Activated naive CD4-positive, alpha-beta T cell treated with anti-CD3 and anti-CD28 coated beads, Interleukin-2, amount 50 U/mL, for 72 hours (primary cell): ENCODE measurements at regions not wholly inside any gene's neighbourhood (a gene's known extent, or its start where the extent isn't known, plus 50 kb on each side); places are given as distances from the start of the nearest gene placed in this dataset.

ENCODE experiments used
- ATAC-seq, 2 donors: fragments of 150-1000 bp; cut with Tn5 transposase; 2 replicates each; pipeline ENCODE4 v1.10.0; 2021; ENCODE audit warnings: mild to moderate bottlenecking in 2 of 2, moderate library complexity in 2 of 2
- DNase-seq, 2 donors: peaks; one replicate each; pipeline ENCODE4 v3.0.0; 2021 to 2022; ENCODE audit warnings: low spot score in 2 of 2
- H3K27ac Mint-ChIP-seq, 2 donors: one replicate each; pipeline ENCODE4 v1.8.0; 2022; ENCODE audit warnings: mild to moderate bottlenecking in 2 of 2, mixed read lengths in 2 of 2
- H3K36me3 Mint-ChIP-seq, 2 donors: one replicate each; pipeline ENCODE4 v1.8.0; 2022; ENCODE audit warnings: mixed read lengths in 2 of 2
- H3K9me3 Mint-ChIP-seq, 2 donors: one replicate each; pipeline ENCODE4 v1.8.0; 2022; ENCODE audit warnings: mixed read lengths in 2 of 2

DNA sequence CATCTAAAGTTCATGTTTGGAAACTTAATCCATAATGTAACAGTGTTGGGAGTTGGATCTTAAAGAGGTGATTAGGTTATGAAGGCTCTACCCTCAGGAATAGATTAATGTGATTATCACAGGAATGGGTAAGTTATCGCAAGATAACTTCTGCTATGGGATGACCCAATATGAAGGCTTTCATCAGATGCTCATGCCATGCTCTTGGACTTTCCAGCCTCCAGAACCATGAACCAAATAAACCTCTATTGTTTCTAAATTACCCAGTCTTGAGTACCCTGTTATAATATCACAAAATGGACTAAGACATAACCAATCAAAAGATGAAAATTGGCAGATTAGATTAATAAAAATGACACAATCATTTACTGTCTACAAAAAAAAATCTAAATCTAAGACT lies 906.9 kb upstream of the SOX9 start:
- peaks cover 12 to 23% of the 10 kb centered on the region in 2 donors for H3K9me3 Mint-ChIP-seq
- no peaks in the 10 kb centered on the region for H3K36me3 Mint-ChIP-seq
- ATAC-seq (no peak), DNase-seq (no peak)
- H3K27ac Mint-ChIP-seq, result no peak overlapping the region

DNA sequence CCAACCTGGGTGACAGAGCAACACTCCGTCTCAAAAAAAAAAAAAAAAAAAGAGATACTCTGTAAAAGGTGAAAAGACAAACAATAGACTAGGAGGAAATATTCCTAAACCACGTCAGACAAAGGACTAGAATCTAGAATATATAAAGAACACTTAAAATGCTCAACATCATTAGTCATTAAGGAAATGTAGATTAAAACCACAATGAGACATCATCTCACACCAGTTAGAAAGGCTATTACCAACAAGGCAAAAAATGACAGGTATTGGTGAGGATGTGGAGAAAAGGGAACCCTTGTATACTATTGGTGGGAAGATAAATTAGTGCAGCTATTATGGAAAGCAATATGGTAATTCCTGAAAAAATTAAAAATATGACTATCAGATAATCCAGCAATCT lies 903.1 kb upstream of the SOX9 start:
- Mint-ChIP-seq H3K9me3 (peaks cover 9% of the 10 kb centered on the region in 2 donors), H3K27ac (no peak overlapping the region), H3K36me3 (no peaks in the 10 kb centered on the region)
- ATAC-seq (no peak), DNase-seq (no peak)

DNA sequence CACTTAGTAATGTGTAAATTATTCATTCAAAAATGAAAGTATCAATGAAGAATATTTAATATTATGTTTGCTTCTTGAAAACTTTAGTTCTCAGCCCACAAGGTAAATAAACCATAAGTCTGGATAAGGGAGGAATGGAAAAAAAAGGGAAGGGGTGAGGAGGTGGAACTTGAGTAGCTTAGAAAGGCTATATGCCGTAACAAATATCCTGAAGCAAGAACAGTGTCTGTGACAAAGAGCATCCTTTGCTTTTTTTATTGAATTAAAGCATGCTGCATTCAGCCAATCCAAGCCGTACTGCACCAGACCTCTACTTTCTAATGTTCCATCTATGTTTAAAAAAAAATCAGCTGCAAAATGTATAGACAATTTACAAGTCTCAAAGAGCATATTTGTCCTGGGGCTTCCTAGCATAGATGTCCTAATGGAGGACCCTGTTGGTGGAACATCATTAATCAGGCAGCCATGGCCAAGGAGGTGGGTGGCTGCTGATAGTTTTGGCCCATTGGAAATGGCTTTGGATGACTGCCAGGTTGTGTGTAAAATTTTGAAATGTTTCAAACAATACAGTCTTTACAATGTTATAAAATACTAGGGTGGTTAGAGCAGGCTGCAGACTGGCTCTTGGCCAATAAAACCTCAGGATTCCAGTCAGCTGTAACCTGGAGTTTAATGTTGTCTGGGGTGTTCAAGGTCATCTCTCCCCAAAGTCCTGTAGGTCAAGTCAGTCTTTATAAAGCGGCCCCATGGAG lies 895.8 kb upstream of the SOX9 start:
- ATAC-seq (no peak), DNase-seq (no peak)
- Mint-ChIP-seq H3K9me3 (peaks cover 0 to 5% of the 10 kb centered on the region in 2 donors), H3K27ac (no peak overlapping the region), H3K36me3 (no peaks in the 10 kb centered on the region)

DNA sequence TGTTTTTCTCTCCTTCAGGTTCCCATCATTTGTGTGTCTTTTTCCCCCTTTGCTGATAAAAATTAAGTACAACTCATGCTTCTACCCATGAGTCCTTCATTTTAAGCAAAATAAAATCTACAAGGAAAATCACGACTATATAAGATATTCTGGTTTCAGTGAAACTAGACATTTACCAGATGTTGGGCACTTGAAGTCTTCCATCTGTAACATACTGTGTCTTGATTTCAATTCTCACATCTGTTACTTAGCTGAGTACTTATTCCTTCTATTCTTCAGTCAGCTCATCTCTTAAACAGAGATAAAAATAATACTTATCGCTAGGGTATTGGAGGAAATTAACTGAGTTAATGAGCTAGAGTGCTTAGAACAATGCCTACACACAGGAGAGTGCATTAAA lies 893.0 kb upstream of the SOX9 start:
- no peak overlapping the region for H3K27ac Mint-ChIP-seq
- DNase-seq (no peak), ATAC-seq (no peak)
- no peaks in the 10 kb centered on the region for H3K36me3 Mint-ChIP-seq
- peaks cover 8 to 9% of the 10 kb centered on the region in 2 donors for H3K9me3 Mint-ChIP-seq

DNA sequence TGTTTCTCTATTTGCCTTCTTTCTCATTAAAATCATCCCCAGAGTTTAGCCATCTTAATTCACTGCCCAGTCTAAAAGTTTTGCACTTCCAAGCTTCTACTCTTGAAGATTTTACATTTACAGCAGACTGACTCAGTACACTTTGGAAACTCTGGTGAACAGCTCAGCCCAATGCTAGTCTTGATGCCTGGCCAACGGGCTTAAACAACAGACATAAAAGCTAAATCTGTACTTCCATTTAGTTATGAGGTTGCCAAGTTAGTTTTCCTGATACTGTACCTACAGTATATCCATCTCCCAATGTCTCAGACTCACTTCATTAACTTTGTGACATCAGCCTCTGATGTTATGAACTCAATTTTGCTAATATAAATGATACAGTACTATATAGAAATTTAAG lies 891.8 kb upstream of the SOX9 start:
- no peak overlapping the region for H3K27ac Mint-ChIP-seq
- ATAC-seq (no peak), DNase-seq (no peak)
- H3K9me3 Mint-ChIP-seq, result peaks cover 8 to 12% of the 10 kb centered on the region in 2 donors
- H3K36me3 Mint-ChIP-seq, result no peaks in the 10 kb centered on the region

DNA sequence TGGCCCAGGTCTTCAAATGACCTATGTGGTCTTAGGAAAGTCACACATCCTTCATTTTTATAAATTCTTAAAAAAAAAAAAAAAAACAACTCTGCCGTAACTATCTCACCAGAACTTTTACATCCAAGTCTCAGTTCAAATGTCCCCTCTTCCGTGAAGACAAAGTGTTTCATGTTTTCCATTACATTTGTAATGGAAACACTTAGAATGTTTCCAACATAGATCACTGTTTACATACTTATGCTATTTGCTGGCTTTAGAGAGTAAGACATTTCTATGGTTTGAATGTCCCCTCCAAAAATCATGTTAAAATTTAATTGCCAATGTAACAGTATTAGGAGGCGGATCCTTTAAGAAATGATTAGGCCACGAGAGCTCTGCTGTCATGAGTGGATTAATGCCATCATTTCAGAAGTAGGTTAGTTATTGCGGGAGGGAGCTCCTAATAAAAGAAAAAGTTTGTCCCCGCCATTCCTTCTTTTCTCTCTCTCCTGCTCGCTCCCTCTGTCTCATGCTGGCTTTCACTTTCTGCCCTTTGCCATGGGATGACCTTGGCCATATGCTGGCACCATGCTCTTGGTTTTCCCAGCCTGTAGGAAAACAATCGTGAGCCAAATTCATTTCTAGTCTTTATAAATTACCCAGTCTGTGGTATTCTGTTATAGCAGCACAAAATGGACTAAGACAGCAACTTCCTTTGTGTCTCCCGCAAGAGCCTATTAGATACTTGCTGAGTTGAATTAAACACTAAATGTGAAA lies 887.8 kb upstream of the SOX9 start:
- Mint-ChIP-seq H3K27ac (no peak overlapping the region), H3K36me3 (no peaks in the 10 kb centered on the region), H3K9me3 (peaks cover 13 to 19% of the 10 kb centered on the region in 2 donors)
- DNase-seq, result no peak
- ATAC-seq, result no peak

DNA sequence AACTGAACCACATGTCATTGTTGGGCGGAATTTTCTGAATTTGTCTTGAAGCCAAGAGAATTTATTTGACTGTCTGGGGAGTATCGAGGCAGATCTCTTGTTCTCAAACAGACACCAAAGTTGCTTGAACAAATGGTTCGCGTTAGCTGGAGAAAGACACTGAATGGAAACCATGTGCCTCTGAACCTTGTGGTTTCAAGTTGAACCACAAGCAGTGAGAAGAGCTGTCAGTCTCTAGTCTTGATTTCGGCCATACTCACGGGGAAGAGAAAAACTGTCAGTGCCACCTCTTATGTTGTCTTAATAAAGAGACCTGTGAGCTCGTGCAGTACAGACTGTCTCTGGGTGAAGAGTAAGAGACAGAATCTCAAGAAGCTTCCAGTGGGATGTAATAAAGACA lies 886.5 kb upstream of the SOX9 start:
- Mint-ChIP-seq H3K27ac (no peak overlapping the region), H3K9me3 (peaks cover 13 to 14% of the 10 kb centered on the region in 2 donors), H3K36me3 (no peaks in the 10 kb centered on the region)
- DNase-seq (no peak), ATAC-seq (no peak)

DNA sequence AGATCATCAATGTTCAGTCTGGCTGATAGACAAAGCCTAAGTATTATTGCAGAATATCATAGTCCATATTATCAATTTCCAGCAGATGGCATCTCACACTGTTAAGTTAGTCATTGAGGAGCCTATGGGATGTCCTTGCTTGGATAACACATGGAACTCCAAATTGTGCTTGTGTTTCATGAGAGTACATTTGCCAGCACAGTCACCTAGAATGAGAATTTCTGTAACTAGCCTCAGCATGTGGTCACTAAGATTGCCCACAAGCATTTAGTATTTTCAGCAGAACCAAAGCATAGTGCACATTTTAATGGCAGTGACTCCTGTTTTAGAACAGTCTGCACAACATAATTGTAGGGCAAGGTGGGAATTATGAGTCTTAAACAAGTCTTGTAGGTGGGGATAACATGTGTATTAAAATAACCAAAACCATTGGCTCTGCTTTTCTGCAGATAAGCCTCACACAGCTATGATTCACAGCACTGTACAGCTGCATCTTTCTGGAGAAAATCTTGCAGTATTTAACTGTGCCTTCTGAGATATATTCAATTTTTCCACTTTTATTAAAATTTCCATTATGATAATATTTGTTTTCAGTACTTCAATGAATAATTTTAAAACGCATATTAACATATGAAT lies 882.8 kb upstream of the SOX9 start:
- Mint-ChIP-seq H3K27ac (no peak overlapping the region), H3K36me3 (no peaks in the 10 kb centered on the region), H3K9me3 (peaks cover 5 to 15% of the 10 kb centered on the region in 2 donors)
- no peak for DNase-seq
- ATAC-seq, result no peak

DNA sequence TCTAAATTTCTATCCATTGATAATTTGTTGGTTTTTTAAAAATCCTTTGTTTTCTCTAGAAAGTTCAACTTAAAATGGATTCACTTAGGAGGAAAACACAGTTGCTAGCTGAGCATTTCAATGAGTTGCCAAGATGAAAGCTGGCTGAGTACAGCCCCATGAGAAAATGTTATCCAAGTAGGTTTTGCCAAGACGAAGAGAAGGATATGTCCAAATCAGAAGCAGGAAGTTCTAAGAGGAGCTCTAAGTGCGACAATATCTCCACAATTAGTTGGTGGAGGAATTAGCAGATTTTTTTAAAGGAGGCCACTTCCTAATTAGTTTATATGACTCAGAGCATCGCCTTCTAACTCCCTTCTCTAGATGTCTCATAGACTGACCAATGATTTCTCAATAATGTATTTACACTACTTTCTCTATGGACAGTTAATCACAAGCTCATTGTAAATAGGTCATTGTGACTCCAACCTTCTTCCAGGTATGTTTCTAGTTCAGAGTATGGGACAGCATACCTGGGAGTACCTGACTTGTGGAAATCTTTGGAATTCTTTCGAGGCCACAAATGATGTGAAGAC lies 873.3 kb upstream of the SOX9 start:
- Mint-ChIP-seq H3K9me3 (peaks cover 0 to 18% of the 10 kb centered on the region in 2 donors), H3K27ac (no peak overlapping the region), H3K36me3 (no peaks in the 10 kb centered on the region)
- DNase-seq (no peak), ATAC-seq (no peak)

DNA sequence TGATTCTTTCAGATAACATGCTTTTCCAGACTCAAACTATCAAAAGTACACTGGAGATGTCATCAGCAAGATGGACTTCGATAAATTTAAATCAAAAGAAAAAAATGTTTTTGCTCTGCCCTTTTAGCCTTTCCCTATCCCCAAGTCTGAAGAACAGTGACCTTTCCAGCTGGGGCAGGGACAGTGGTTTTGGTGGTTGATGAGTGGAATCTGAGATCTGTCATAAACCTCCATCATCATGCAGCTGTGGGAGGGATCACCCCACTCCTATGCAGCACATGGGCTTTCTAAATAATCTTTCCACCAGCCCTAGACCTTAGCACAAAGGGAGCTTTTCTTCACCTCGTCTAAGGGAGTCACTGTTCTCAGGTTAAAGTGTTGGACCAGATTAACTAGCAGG lies 869.5 kb upstream of the SOX9 start:
- Mint-ChIP-seq H3K36me3 (no peaks in the 10 kb centered on the region), H3K9me3 (peaks cover 0 to 9% of the 10 kb centered on the region in 2 donors), H3K27ac (no peak overlapping the region)
- DNase-seq, result no peak
- ATAC-seq, result no peak

DNA sequence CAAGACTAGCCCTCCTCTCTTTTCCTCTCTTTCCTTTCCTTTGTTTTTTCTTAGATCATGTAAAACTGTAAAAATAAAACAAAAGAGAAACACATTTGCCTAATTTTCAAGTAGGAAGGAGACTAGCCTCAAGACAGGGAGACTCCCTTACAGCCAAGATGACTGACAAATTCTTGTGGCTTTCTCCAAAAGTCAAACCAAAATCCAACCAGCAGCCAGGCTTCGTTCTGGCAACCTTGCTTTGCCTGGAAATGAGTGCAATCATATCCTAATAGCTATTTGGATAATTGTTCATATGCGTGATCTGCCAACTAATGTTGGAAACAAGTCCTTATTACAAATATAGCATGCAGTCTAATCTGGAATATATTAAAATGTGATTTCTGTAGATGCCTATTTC lies 868.9 kb upstream of the SOX9 start:
- H3K27ac Mint-ChIP-seq, result no peak overlapping the region
- peaks cover 0 to 12% of the 10 kb centered on the region in 2 donors for H3K9me3 Mint-ChIP-seq
- no peak for DNase-seq
- H3K36me3 Mint-ChIP-seq, result no peaks in the 10 kb centered on the region
- no peak for ATAC-seq

DNA sequence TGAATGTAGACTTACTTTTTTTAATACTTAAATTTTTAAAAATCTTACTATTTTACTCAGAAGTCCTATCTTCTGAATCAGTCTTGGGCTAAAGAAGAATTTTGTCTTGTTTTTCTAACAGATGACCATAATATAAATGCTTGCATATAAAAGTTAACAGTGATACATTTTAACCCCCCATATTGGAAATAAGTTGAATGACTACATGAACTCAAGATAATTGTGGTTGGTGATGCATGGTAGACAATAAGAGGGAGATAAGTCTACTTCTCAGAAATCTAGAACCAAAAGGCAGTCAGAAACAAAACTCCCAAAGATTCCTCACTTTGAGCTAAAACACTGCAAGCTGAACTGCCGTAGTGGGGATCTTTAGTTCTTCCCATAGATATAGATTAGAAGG lies 868.4 kb upstream of the SOX9 start:
- Mint-ChIP-seq H3K9me3 (peaks cover 1 to 10% of the 10 kb centered on the region in 2 donors), H3K36me3 (no peaks in the 10 kb centered on the region), H3K27ac (no peak overlapping the region)
- DNase-seq (no peak), ATAC-seq (no peak)

DNA sequence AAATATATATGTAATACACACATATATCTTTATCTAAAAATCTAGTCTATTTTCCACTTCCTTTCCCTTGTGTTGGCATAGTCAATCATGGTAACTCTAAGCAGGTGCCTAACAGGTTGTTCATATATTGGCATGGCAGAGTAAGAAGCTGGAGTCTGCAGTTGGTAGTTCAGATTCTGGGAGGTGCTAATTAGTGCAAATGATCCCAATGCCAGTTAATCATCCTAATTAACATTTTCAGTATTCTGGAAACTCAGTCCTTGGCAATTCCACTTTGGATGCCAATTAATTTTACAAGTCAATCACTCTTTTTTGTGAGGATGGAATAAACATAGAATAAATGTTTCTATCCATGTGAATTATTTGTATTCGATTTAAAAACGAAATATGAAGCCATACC lies 863.7 kb upstream of the SOX9 start:
- DNase-seq (no peak), ATAC-seq (no peak)
- Mint-ChIP-seq H3K27ac (no peak overlapping the region), H3K36me3 (no peaks in the 10 kb centered on the region), H3K9me3 (peaks cover 4 to 6% of the 10 kb centered on the region in 2 donors)

DNA sequence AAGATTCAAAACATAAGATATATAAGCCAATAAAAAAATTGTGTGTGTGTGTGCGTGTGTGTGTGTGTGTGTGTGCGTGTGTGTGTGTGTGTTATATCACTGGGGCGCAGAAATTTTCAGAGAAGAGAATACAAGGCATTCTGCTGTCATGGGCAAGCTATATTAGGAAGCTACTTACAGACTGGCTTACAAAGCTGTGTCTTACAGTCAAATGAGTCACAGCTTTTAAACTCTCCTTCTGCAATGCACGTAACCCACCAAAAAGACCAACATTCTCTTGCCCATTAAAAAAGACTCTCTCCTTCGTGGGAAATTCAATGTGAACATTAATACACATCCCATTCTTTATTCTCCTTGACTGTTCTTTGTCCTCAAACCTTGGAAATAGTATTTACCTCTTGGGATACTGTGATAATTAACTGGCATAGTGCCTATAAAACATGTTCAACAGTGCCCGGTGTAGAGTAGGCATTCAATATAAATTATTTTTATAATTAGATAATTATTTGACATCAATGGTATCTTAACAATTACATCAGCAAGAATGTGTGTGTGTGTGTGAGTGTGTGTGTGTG lies 860.4 kb upstream of the SOX9 start:
- no peak for DNase-seq
- ATAC-seq, result no peak
- Mint-ChIP-seq H3K9me3 (peaks cover 12 to 15% of the 10 kb centered on the region in 2 donors), H3K27ac (no peak overlapping the region), H3K36me3 (peaks cover 0 to 9% of the 10 kb centered on the region in 2 donors)

DNA sequence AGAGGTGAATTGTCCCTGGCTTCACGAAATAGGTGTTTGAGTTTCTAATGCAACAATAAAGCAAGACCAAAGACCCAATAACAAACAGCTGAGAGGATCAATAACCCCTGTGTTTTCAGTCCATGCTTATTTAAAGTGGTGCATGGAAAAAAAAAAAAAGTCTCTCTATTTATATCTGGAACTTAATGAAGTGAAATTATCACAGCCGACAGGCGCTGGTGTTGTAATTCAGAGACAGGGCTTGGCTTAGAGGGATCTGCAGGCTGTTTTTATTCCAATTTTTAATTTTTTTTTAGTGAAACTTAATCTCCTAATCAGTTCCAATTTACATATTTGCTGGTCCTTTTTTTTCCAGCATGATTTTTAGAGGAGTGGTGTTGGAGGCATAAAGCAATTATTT lies 858.2 kb upstream of the SOX9 start:
- Mint-ChIP-seq H3K27ac (no peak overlapping the region), H3K9me3 (peaks cover 27 to 28% of the 10 kb centered on the region in 2 donors), H3K36me3 (peaks cover 0 to 22% of the 10 kb centered on the region in 2 donors)
- DNase-seq (no peak), ATAC-seq (no peak)

DNA sequence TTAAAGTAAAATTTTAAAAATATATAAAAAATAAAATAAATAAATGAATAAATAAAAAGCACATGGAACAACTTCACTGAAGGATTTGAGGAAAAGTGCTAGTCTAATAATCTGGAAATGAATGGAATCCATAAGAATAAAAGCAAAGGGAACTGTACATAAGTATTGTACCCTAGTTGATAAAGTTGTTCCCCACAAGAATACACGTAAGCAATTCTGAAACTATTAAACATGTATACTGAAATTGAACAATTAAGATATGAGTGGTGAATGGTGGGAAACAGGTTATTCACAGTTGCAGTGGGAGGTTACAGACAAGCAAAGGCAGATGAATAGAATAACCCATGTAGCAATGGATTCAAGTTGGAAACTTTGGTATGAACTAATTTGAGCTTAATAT lies 853.2 kb upstream of the SOX9 start:
- peaks cover 43 to 50% of the 10 kb centered on the region in 2 donors for H3K9me3 Mint-ChIP-seq
- no peak overlapping the region for H3K27ac Mint-ChIP-seq
- H3K36me3 Mint-ChIP-seq, result peaks cover 0 to 33% of the 10 kb centered on the region in 2 donors
- no peak for ATAC-seq
- DNase-seq, result no peak

DNA sequence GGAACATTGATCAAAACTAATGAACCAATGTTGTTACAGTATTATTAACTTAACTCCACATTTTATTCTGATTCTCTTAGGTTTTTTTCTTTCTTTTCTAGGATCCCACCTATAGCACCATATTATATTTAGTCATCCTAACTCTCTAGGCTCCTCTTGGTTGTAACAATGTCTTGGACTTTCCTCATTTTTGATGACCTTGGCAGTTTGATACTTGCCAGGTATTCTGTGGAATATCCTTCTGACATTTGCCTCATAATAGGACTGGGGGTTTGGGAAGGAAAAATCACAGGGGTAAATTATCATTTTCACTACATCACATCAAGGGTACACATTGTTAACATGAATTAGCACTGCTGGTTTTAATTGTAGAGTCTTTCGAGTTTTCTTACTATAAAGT lies 851.6 kb upstream of the SOX9 start:
- peaks cover 0 to 27% of the 10 kb centered on the region in 2 donors for H3K36me3 Mint-ChIP-seq
- ATAC-seq (no peak), DNase-seq (no peak)
- H3K27ac Mint-ChIP-seq, result no peak overlapping the region
- H3K9me3 Mint-ChIP-seq, result peaks cover 38 to 46% of the 10 kb centered on the region in 2 donors
